Spleen (tissue), 7 donors: ENCODE measurements at regions not wholly inside any gene's neighbourhood (a gene's known extent, or its start where the extent isn't known, plus 50 kb on each side); places are given as distances from the start of the nearest gene placed in this dataset.

ENCODE experiments used
- POLR2A ChIP-seq, 3 donors: fragments of 450-650 bp; IDR thresholded peaks; one replicate each; pipeline ENCODE4 v1.5.1; 2017; ENCODE audit warnings: antibody characterized with exemption in 3 of 3, mild to moderate bottlenecking in 1 of 3
- POLR2AphosphoS5 ChIP-seq, 3 donors: sonication (generic); formaldehyde crosslinking; IDR thresholded peaks; one replicate each; pipeline ENCODE4 v1.5.1; 2017; ENCODE audit warnings: antibody characterized with exemption in 3 of 3
- TF ChIP-seq, protein P1 (sequence below), 11 experiments: fragments of 200-600 bp in 7 of 11; fragments of 450-650 bp in 4 of 11; sonication (generic) in 4 of 11; IDR thresholded peaks in 8 of 11; conservative IDR thresholded peaks in 3 of 11; 1 replicate in 7 of 11; 2 replicates in 4 of 11; pipeline versions ENCODE4 v1.4.0 to v1.8.0; 2016 to 2021; ENCODE audit warnings: antibody characterized with exemption in 11 of 11, inconsistent platforms in 4 of 11, mild to moderate bottlenecking in 1 of 11
- donor health status: DM: no; HTN: no; CAD: no; lungs with moderate emphysema.
- donor health status: DM: no; HTN: no; CAD: no.
- donor health status: DM: no; HTN: no; CAD: no.

DNA sequence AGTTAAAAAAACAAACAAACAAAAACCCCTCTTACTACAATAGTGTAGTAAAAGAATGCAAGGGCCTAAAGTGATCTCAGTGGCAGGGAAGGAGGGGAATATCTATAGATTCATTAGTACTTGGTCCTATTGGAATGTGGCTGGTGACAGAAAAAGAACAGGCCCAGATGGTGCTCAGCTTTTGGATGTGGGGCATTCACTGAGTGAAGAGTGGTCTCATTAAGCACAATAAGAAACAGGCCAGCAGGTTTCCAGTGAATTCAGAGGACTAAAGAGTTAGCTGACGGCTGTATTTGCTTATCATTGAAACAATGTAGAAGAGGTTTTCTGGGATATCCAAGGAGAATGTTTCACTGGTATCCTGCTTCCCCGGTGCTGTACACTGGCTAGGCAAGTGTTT lies 243.8 kb upstream of the HHIP start:
- TF ChIP-seq, protein P1, sequence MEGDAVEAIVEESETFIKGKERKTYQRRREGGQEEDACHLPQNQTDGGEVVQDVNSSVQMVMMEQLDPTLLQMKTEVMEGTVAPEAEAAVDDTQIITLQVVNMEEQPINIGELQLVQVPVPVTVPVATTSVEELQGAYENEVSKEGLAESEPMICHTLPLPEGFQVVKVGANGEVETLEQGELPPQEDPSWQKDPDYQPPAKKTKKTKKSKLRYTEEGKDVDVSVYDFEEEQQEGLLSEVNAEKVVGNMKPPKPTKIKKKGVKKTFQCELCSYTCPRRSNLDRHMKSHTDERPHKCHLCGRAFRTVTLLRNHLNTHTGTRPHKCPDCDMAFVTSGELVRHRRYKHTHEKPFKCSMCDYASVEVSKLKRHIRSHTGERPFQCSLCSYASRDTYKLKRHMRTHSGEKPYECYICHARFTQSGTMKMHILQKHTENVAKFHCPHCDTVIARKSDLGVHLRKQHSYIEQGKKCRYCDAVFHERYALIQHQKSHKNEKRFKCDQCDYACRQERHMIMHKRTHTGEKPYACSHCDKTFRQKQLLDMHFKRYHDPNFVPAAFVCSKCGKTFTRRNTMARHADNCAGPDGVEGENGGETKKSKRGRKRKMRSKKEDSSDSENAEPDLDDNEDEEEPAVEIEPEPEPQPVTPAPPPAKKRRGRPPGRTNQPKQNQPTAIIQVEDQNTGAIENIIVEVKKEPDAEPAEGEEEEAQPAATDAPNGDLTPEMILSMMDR (IDR thresholded peaks at IDR 0.05 in 8 of 11, conservative IDR thresholded peaks at IDR 0.05 in 3 of 11), result no peak
- TF ChIP-seq POLR2A (IDR thresholded peaks at IDR 0.05) (no peak), POLR2AphosphoS5 (IDR thresholded peaks at IDR 0.05) (no peak)
